Fibroblast of pulmonary artery (primary cell): ENCODE measurements at regions not wholly inside any gene's neighbourhood (a gene's known extent, or its start where the extent isn't known, plus 50 kb on each side); places are given as distances from the start of the nearest gene placed in this dataset.

ENCODE experiments used
- DNase-seq: peaks from one replicate; pipeline ENCODE4 v3.0.0-alpha.2; 2010; ENCODE audit warnings: low read depth
- H3K4me3 ChIP-seq: replicated peaks from 2 replicates; pipeline ENCODE4 v1.5.1; 2011; ENCODE audit warnings: low read depth, mild to moderate bottlenecking, control low read depth, low read length, moderate library complexity
- CTCF ChIP-seq: IDR thresholded peaks from 2 replicates; pipeline ENCODE4 v1.5.1; 2011; ENCODE audit warnings: mild to moderate bottlenecking, control low read depth, low read length, inconsistent platforms; ENCODE audit errors: missing control alignments

GRCh38 chr10:111921821-111922220 is 261.7 kb downstream of the GPAM start:
- DNase-seq: no peak
- TF ChIP-seq CTCF: no peak
- no peak overlapping the region for H3K4me3 ChIP-seq

- no peak for DNase-seq
- H3K4me3 ChIP-seq: no peak overlapping the region
- no peak for TF ChIP-seq CTCF
Observed at GRCh38 chr10:111923032-111923431, 260.5 kb downstream of the GPAM start.

GRCh38 chr10:111926286-111926685 is 257.3 kb downstream of the GPAM start:
- H3K4me3 ChIP-seq: no peak overlapping the region
- no peak for DNase-seq
- TF ChIP-seq CTCF: no peak

- no peak overlapping the region for H3K4me3 ChIP-seq
- TF ChIP-seq CTCF: no peak
- no peak for DNase-seq
Observed at GRCh38 chr10:111933937-111934336, 249.6 kb downstream of the GPAM start.

GRCh38 chr10:111934931-111935330 is 248.6 kb downstream of the GPAM start:
- no peak for DNase-seq
- no peak for TF ChIP-seq CTCF
- no peak overlapping the region for H3K4me3 ChIP-seq

- DNase-seq: no peak
- no peak for TF ChIP-seq CTCF
- H3K4me3 ChIP-seq: no peak overlapping the region
Observed at GRCh38 chr10:111936143-111936542, 247.4 kb downstream of the GPAM start.

GRCh38 chr10:111944331-111944730 is 239.2 kb downstream of the GPAM start:
- H3K4me3 ChIP-seq: no peak overlapping the region
- DNase-seq: no peak
- TF ChIP-seq CTCF: no peak
